PC-3 (cell line): ENCODE measurements at regions not wholly inside any gene's neighbourhood (a gene's known extent, or its start where the extent isn't known, plus 50 kb on each side); places are given as distances from the start of the nearest gene placed in this dataset.

ENCODE experiments used
- ATAC-seq: fragments of 200-7000 bp; cut with Tn5 transposase; 2 replicates; pipeline ENCODE4 v1.9.1; 2020; ENCODE audit warnings: mild to moderate bottlenecking, moderate library complexity
- BruUV-seq: library from RNA; stranded (reverse); fragments of 400-500 nt; replicated peaks from 2 replicates; lab custom pipeline; 2021; lab: Mats Ljungman, UMichigan
- CTCF ChIA-PET: fragments of 300-600 bp; sonication (Branson Sonifier 250); formaldehyde crosslinking; loops from one replicate; lab custom pipeline; 2022; ENCODE audit warnings: antibody characterized with exemption; lab: Charles Lee
- POLR2A ChIA-PET: fragments of 300-600 bp; sonication (Branson Sonifier 250); formaldehyde crosslinking; loops from one replicate; lab custom pipeline; 2022; ENCODE audit warnings: antibody characterized with exemption; ENCODE audit not compliant: unreplicated experiment; lab: Charles Lee
- DNase-seq: peaks from one replicate; pipeline ENCODE4 v3.0.0-alpha.2; 2015
- H2AFZ ChIP-seq: fragments of 300-600 bp; sonication (generic); 2 replicates; pipeline ENCODE4 v1.6.0; 2016; ENCODE audit warnings: antibody characterized with exemption, low read length
- H3F3A ChIP-seq: fragments of 300-600 bp; sonication (generic); one replicate; pipeline ENCODE4 v1.6.0; 2017; ENCODE audit warnings: antibody characterized with exemption, low read length, control low read depth, mild to moderate bottlenecking; ENCODE audit not compliant: unreplicated experiment
- H3K27ac ChIP-seq: fragments of 300-600 bp; sonication (generic); 2 replicates; pipeline ENCODE4 v1.5.1; 2016; ENCODE audit warnings: mild to moderate bottlenecking, low read length
- H3K27me3 ChIP-seq: fragments of 300-600 bp; sonication (generic); 2 replicates; pipeline ENCODE4 v1.6.1; 2016; ENCODE audit warnings: low read length, mixed read lengths
- H3K36me3 ChIP-seq: fragments of 300-600 bp; sonication (generic); 2 replicates; pipeline ENCODE4 v1.6.1; 2016; ENCODE audit warnings: low read depth, mixed run types, low read length, mixed read lengths
- H3K4me1 ChIP-seq: fragments of 300-600 bp; sonication (generic); 2 replicates; pipeline ENCODE4 v1.5.1; 2016; ENCODE audit warnings: low read length; ENCODE audit not compliant: insufficient read depth
- H3K4me2 ChIP-seq: fragments of 300-600 bp; sonication (generic); 2 replicates; pipeline ENCODE4 v1.6.0; 2016; ENCODE audit warnings: low read length
- H3K4me3 ChIP-seq: fragments of 300-600 bp; sonication (generic); 2 replicates; pipeline ENCODE4 v1.5.1; 2016; ENCODE audit warnings: mild to moderate bottlenecking, low read length, mixed read lengths
- H3K79me2 ChIP-seq: fragments of 300-600 bp; sonication (generic); 2 replicates; pipeline ENCODE4 v1.6.1; 2017; ENCODE audit warnings: low read length, mixed read lengths
- H3K9ac ChIP-seq: fragments of 300-600 bp; sonication (generic); 2 replicates; pipeline ENCODE4 v1.6.0; 2016; ENCODE audit warnings: mild to moderate bottlenecking, low read length
- H3K9me2 ChIP-seq: fragments of 300-600 bp; sonication (generic); replicated peaks from 2 replicates; pipeline ENCODE4 v1.6.1; 2016; ENCODE audit warnings: mixed run types, low read length, mixed read lengths
- H3K9me3 ChIP-seq: fragments of 300-600 bp; sonication (generic); 2 replicates; pipeline ENCODE4 v1.6.1; 2016; ENCODE audit warnings: low read length, mixed read lengths
- H4K20me1 ChIP-seq: fragments of 300-600 bp; sonication (generic); 2 replicates; pipeline ENCODE4 v1.6.1; 2016; ENCODE audit warnings: low read length, mixed read lengths
- EZH2 ChIP-seq: fragments of 300-600 bp; sonication (generic); IDR thresholded peaks from one replicate; pipeline ENCODE4 v1.6.1; 2017; ENCODE audit warnings: antibody characterized with exemption, mild to moderate bottlenecking, low read length; ENCODE audit not compliant: unreplicated experiment
- EZH2phosphoT487 ChIP-seq: fragments of 300-600 bp; sonication (generic); IDR thresholded peaks from 2 replicates; pipeline ENCODE4 v1.6.1; 2018; ENCODE audit warnings: mild to moderate bottlenecking, antibody characterized with exemption, low read length, borderline replicate concordance
- intact Hi-C: fragments of 100-400 bp; cut with micrococcal nuclease; formaldehyde crosslinking; loops from 2 replicates; pipeline ENCODE4 v1.9.0; 2023
- TF ChIP-seq, protein P1 (sequence below): fragments of 300-600 bp; sonication (generic); conservative IDR thresholded peaks from 2 replicates; pipeline ENCODE4 v1.5.1; 2017; ENCODE audit warnings: antibody characterized with exemption, low read depth, mild to moderate bottlenecking, low read length

GRCh38 chr12:86551146-86551571 lies 295.0 kb upstream of the MGAT4C start:
- TF ChIP-seq, protein P1, sequence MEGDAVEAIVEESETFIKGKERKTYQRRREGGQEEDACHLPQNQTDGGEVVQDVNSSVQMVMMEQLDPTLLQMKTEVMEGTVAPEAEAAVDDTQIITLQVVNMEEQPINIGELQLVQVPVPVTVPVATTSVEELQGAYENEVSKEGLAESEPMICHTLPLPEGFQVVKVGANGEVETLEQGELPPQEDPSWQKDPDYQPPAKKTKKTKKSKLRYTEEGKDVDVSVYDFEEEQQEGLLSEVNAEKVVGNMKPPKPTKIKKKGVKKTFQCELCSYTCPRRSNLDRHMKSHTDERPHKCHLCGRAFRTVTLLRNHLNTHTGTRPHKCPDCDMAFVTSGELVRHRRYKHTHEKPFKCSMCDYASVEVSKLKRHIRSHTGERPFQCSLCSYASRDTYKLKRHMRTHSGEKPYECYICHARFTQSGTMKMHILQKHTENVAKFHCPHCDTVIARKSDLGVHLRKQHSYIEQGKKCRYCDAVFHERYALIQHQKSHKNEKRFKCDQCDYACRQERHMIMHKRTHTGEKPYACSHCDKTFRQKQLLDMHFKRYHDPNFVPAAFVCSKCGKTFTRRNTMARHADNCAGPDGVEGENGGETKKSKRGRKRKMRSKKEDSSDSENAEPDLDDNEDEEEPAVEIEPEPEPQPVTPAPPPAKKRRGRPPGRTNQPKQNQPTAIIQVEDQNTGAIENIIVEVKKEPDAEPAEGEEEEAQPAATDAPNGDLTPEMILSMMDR, result no peak
- TF ChIP-seq EZH2phosphoT487, result no peak
- TF ChIP-seq EZH2, result no peak
- ChIA-PET CTCF (no interaction called here), POLR2A (no interaction called here)
- intact Hi-C loops, result no loop called here
- ATAC-seq, result no peak
- Histone ChIP-seq H3K4me1 (no peaks in the 10 kb centered on the region), H3K36me3 (no peaks in the 10 kb centered on the region), H2AFZ (no peak overlapping the region), H3K27ac (no peak overlapping the region), H3K9ac (no peak overlapping the region), H3K79me2 (no peaks in the 10 kb centered on the region), H3K4me2 (no peak overlapping the region), H4K20me1 (no peaks in the 10 kb centered on the region), H3K9me3 (no peaks in the 10 kb centered on the region), H3K27me3 (no peaks in the 10 kb centered on the region), H3F3A (no peaks in the 10 kb centered on the region), H3K9me2 (no peaks in the 10 kb centered on the region), H3K4me3 (no peak overlapping the region)
- DNase-seq, result no peak
- BruUV-seq, result no TSS peak

DNA sequence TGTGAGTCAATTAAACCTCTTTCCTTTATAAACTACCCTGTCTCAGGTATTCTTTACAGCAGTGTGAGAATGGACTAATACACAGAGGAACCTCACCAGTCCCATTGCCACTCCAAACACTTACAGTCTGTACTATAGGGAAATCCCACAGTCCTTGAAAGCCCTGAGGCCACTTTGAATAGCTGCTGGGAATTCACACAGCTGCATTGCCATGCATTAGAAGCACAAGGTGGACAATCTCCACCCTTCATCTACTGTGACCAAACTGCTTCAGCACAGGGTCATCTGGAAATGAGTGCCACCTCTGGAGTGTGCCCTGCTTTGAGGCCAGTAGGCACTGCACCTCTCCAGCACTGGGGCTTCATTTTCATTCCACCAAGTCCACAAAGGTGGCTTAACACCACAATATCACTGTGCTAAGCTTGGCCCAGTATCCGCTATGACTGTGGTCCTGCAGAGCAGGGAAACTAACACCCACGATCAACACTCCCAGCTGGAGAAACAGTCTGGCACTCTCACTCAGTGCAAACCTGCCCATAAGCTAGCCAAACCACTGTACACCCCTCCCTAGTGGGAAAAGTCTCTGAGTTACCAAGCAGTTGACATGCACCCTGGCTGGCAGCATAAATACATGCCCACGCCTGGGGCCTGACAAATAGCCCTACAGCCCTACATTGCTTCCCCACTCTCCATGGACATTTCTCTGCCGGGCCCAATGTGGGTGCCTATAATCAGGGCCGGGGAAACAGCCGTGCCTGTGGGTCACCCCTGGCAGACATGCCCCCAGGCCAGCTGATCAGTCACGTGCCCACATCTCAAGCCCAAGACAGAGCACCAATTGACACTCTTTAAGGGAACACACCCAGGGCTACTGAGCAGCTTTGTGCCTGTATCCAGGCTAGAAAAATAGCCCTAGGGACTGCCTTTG lies 294.3 kb upstream of the MGAT4C start:
- intact Hi-C loops, result no loop called here
- Histone ChIP-seq H3K4me3 (no peak overlapping the region), H3K9me2 (no peaks in the 10 kb centered on the region), H4K20me1 (no peaks in the 10 kb centered on the region), H3K4me2 (no peak overlapping the region), H3K27me3 (no peaks in the 10 kb centered on the region), H3K4me1 (no peaks in the 10 kb centered on the region), H3K36me3 (no peaks in the 10 kb centered on the region), H3K9me3 (no peaks in the 10 kb centered on the region), H3F3A (no peaks in the 10 kb centered on the region), H3K9ac (no peak overlapping the region), H2AFZ (no peak overlapping the region), H3K27ac (no peak overlapping the region), H3K79me2 (no peaks in the 10 kb centered on the region)
- CTCF ChIA-PET, result no interaction called here
- POLR2A ChIA-PET, result no interaction called here
- BruUV-seq, result no TSS peak
- TF ChIP-seq EZH2phosphoT487 (no peak), EZH2 (no peak)
- TF ChIP-seq, protein P1, result no peak
- DNase-seq (no peak), ATAC-seq (no peak)

GRCh38 chr12:86543716-86544115 lies 287.5 kb upstream of the MGAT4C start:
- TF ChIP-seq EZH2 (no peak), EZH2phosphoT487 (no peak)
- TF ChIP-seq, protein P1, result no peak
- no TSS peak for BruUV-seq
- ChIA-PET POLR2A (interaction anchor here (0.6 kb wide), 1 partner anchor 17 kb away, joined by 3 read pairs; no protein-coding TSS in a partner anchor), CTCF (no interaction called here)
- DNase-seq, result no peak
- no peaks in the 10 kb centered on the region for H3K4me1 ChIP-seq
- no peak overlapping the region for H2AFZ ChIP-seq
- no peaks in the 10 kb centered on the region for H3K79me2 ChIP-seq
- H3K27ac ChIP-seq, result no peak overlapping the region
- no peak overlapping the region for H3K9ac ChIP-seq
- ATAC-seq, result no peak
- H3K4me3 ChIP-seq, result no peak overlapping the region
- H3K36me3 ChIP-seq, result no peaks in the 10 kb centered on the region
- intact Hi-C loops, result loop anchor here (10.0 kb wide), 1 partner anchor 139 kb away; no protein-coding TSS in a partner anchor
- no peaks in the 10 kb centered on the region for H3F3A ChIP-seq
- no peaks in the 10 kb centered on the region for H4K20me1 ChIP-seq
- no peak overlapping the region for H3K4me2 ChIP-seq
- no peaks in the 10 kb centered on the region for H3K27me3 ChIP-seq
- H3K9me3 ChIP-seq, result no peaks in the 10 kb centered on the region
- H3K9me2 ChIP-seq, result no peaks in the 10 kb centered on the region
